Mammary epithelial cell (primary cell): ENCODE measurements at regions not wholly inside any gene's neighbourhood (a gene's known extent, or its start where the extent isn't known, plus 50 kb on each side); places are given as distances from the start of the nearest gene placed in this dataset.

Experiments used
- EZH2 ChIP-seq: IDR thresholded peaks from 2 replicates; pipeline ENCODE4 v1.6.1; 2012; ENCODE audit warnings: low read length, inconsistent platforms, borderline replicate concordance
- TF ChIP-seq, protein P1 (sequence below), 2 donors: IDR thresholded peaks in 1 of 2; conservative IDR thresholded peaks in 1 of 2; 2 replicates each; pipeline ENCODE4 v1.5.1; 2011 to 2012; ENCODE audit warnings: inconsistent platforms in 2 of 2, low read length in 2 of 2, mild to moderate bottlenecking in 2 of 2, control low read depth in 1 of 2, low read depth in 1 of 2; ENCODE audit not compliant: insufficient read depth in 1 of 2; ENCODE audit errors: extremely low read depth in 1 of 2

DNA sequence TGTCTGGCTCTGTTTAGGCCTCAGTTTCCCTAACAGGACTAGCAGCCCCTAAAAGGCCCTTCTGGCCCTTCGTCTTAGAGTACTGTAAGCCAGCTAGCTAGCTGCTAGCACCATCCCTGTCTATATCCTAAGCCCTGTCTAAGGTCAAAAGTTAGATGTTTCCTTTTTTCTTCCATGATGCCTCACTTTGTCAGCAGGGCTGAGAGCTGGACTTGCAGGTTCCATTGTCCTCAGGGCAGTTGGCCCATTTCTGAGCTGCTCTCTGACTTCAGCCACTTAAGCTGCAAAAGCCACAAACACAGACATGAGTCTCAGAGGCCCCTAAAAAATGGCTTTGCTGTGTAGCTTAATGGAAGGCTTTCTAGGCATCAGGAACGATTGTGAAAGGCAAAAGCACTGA lies 187.7 kb downstream of the CBLN1 start:
- TF ChIP-seq, protein P1, sequence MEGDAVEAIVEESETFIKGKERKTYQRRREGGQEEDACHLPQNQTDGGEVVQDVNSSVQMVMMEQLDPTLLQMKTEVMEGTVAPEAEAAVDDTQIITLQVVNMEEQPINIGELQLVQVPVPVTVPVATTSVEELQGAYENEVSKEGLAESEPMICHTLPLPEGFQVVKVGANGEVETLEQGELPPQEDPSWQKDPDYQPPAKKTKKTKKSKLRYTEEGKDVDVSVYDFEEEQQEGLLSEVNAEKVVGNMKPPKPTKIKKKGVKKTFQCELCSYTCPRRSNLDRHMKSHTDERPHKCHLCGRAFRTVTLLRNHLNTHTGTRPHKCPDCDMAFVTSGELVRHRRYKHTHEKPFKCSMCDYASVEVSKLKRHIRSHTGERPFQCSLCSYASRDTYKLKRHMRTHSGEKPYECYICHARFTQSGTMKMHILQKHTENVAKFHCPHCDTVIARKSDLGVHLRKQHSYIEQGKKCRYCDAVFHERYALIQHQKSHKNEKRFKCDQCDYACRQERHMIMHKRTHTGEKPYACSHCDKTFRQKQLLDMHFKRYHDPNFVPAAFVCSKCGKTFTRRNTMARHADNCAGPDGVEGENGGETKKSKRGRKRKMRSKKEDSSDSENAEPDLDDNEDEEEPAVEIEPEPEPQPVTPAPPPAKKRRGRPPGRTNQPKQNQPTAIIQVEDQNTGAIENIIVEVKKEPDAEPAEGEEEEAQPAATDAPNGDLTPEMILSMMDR (conservative IDR thresholded peaks at IDR 0.05 in 1 of 2, IDR thresholded peaks at IDR 0.05 in 1 of 2; ENCODE audit: extremely low read depth in 1 of 2, insufficient read depth in 1 of 2, low read depth in 1 of 2, low read length in 2 of 2): no peak
- no peak for TF ChIP-seq EZH2
